H9 (cell line): ENCODE measurements at regions not wholly inside any gene's neighbourhood (a gene's known extent, or its start where the extent isn't known, plus 50 kb on each side); places are given as distances from the start of the nearest gene placed in this dataset.
A peak's percentile ranks its signal among the peaks of the same experiment; 100 is the strongest.

Source experiments
- DNase-seq: peaks from one replicate; pipeline ENCODE4 v3.0.0-alpha.2; 2017
- H2AFZ ChIP-seq: one replicate; pipeline ENCODE4 v1.6.1; 2013; ENCODE audit warnings: mild to moderate bottlenecking, low read length, control low read depth, moderate library complexity
- H2AK5ac ChIP-seq: 2 replicates; pipeline ENCODE4 v1.6.1; 2013; ENCODE audit warnings: low read length, control low read depth, mixed read lengths; ENCODE audit not compliant: insufficient read length
- H2BK120ac ChIP-seq: one replicate; pipeline ENCODE4 v1.6.1; 2013; ENCODE audit warnings: low read depth, mild to moderate bottlenecking, low read length, control low read depth, inconsistent platforms; ENCODE audit not compliant: poor library complexity, severe bottlenecking
- H2BK12ac ChIP-seq: 2 replicates; pipeline ENCODE4 v1.6.1; 2013; ENCODE audit warnings: low read length, control low read depth, mixed read lengths, low read depth; ENCODE audit not compliant: insufficient read length
- H2BK15ac ChIP-seq: 2 replicates; pipeline ENCODE4 v1.6.1; 2013; ENCODE audit warnings: low read depth, low read length, control low read depth
- H2BK20ac ChIP-seq: one replicate; pipeline ENCODE4 v1.6.1; 2013; ENCODE audit warnings: low read depth, mild to moderate bottlenecking, low read length, control low read depth, inconsistent platforms; ENCODE audit not compliant: poor library complexity, severe bottlenecking
- H2BK5ac ChIP-seq: 2 replicates; pipeline ENCODE4 v1.6.1; 2013; ENCODE audit warnings: low read length, control low read depth, mixed read lengths; ENCODE audit not compliant: insufficient read length
- H3K14ac ChIP-seq: 2 replicates; pipeline ENCODE4 v1.6.1; 2013; ENCODE audit warnings: low read length, control low read depth; ENCODE audit not compliant: insufficient read depth
- H3K18ac ChIP-seq: 2 replicates; pipeline ENCODE4 v1.6.1; 2013; ENCODE audit warnings: low read depth, mild to moderate bottlenecking, mixed read lengths, low read length, control low read depth; ENCODE audit not compliant: insufficient read length
- H3K23ac ChIP-seq: 2 replicates; pipeline ENCODE4 v1.6.1; 2013; ENCODE audit warnings: low read length, control low read depth, mixed read lengths, low read depth; ENCODE audit not compliant: insufficient read length
- H3K23me2 ChIP-seq: 2 replicates; pipeline ENCODE4 v1.6.1; 2013; ENCODE audit warnings: low read depth, mild to moderate bottlenecking, mixed read lengths, low read length, control low read depth; ENCODE audit not compliant: insufficient read length, poor library complexity, severe bottlenecking
- H3K27ac ChIP-seq: 2 replicates; pipeline ENCODE4 v1.5.1; 2013; ENCODE audit warnings: low read length, control low read depth, mixed read lengths, low read depth; ENCODE audit not compliant: insufficient read length
- H3K27me3 ChIP-seq: 2 replicates; pipeline ENCODE4 v1.6.1; 2013; ENCODE audit warnings: low read length, control low read depth, inconsistent platforms; ENCODE audit not compliant: insufficient read depth
- H3K4ac ChIP-seq: 2 replicates; pipeline ENCODE4 v1.6.1; 2013; ENCODE audit warnings: low read depth, mild to moderate bottlenecking, control low read depth, inconsistent platforms, low read length, moderate library complexity
- H3K4me1 ChIP-seq: 2 replicates; pipeline ENCODE4 v1.6.1; 2013; ENCODE audit warnings: low read length, control low read depth, inconsistent platforms; ENCODE audit not compliant: insufficient read depth
- H3K4me2 ChIP-seq: 2 replicates; pipeline ENCODE4 v1.6.1; 2013; ENCODE audit warnings: low read length, control low read depth, mixed read lengths; ENCODE audit not compliant: insufficient read length, insufficient read depth
- H3K56ac ChIP-seq: 2 replicates; pipeline ENCODE4 v1.6.1; 2013; ENCODE audit warnings: low read depth, mild to moderate bottlenecking, mixed read lengths, low read length, control low read depth; ENCODE audit not compliant: insufficient read length
- H3K79me1 ChIP-seq: 2 replicates; pipeline ENCODE4 v1.6.1; 2013; ENCODE audit warnings: low read depth, mild to moderate bottlenecking, moderate library complexity, low read length, control low read depth, inconsistent platforms; ENCODE audit not compliant: insufficient read depth, poor library complexity, severe bottlenecking
- H3K79me2 ChIP-seq: 2 replicates; pipeline ENCODE4 v1.6.1; 2013; ENCODE audit warnings: low read length, control low read depth, inconsistent platforms; ENCODE audit not compliant: insufficient read depth
- H3K9ac ChIP-seq: 2 replicates; pipeline ENCODE4 v1.6.1; 2013; ENCODE audit warnings: low read length, control low read depth, mixed read lengths; ENCODE audit not compliant: insufficient read length; ENCODE audit errors: extremely low read depth
- H3K9me3 ChIP-seq: one replicate; pipeline ENCODE4 v1.6.1; 2013; ENCODE audit warnings: low read depth, low read length, inconsistent platforms; ENCODE audit not compliant: control insufficient read depth
- H3T11ph ChIP-seq: one replicate; pipeline ENCODE4 v1.6.1; 2013; ENCODE audit warnings: mild to moderate bottlenecking, low read length, control low read depth, inconsistent platforms
- H4K20me1 ChIP-seq: one replicate; pipeline ENCODE4 v1.6.1; 2013; ENCODE audit not compliant: control insufficient read depth, insufficient read length, insufficient read depth
- H4K5ac ChIP-seq: 2 replicates; pipeline ENCODE4 v1.6.1; 2013; ENCODE audit warnings: low read depth, mild to moderate bottlenecking, mixed read lengths, low read length, control low read depth; ENCODE audit not compliant: insufficient read length
- H4K8ac ChIP-seq: replicated peaks from 2 replicates; pipeline ENCODE4 v1.6.1; 2013; ENCODE audit warnings: low read length, control low read depth, mixed read lengths, low read depth; ENCODE audit not compliant: insufficient read length
- H4K91ac ChIP-seq: 2 replicates; pipeline ENCODE4 v1.6.1; 2013; ENCODE audit warnings: low read depth, mild to moderate bottlenecking, moderate library complexity, mixed read lengths, low read length, control low read depth; ENCODE audit not compliant: insufficient read length
- H3K27ac Mint-ChIP-seq, 3 experiments: 2 replicates in 2 of 3; 3 replicates in 1 of 3; pipeline ENCODE4 v1.8.0; 2020 to 2021; ENCODE audit warnings: mixed read lengths in 3 of 3, mild to moderate bottlenecking in 1 of 3, moderate library complexity in 1 of 3
- H3K27me3 Mint-ChIP-seq: 2 replicates; pipeline ENCODE4 v1.8.0; 2021; ENCODE audit warnings: low read depth, mild to moderate bottlenecking, moderate library complexity, mixed read lengths
- H3K36me3 Mint-ChIP-seq, 3 experiments: 2 replicates in 2 of 3; 3 replicates in 1 of 3; pipeline ENCODE4 v1.8.0; 2020 to 2021; ENCODE audit warnings: low read depth in 3 of 3, mixed read lengths in 3 of 3; ENCODE audit not compliant: insufficient read depth in 1 of 3
- H3K4me1 Mint-ChIP-seq, 2 experiments: 2 replicates each; pipeline ENCODE4 v1.8.0; 2020; ENCODE audit warnings: mixed read lengths in 2 of 2
- H3K4me3 Mint-ChIP-seq, 2 experiments: 2 replicates in 1 of 2; 3 replicates in 1 of 2; pipeline ENCODE4 v1.8.0; 2020 to 2021; ENCODE audit warnings: mild to moderate bottlenecking in 2 of 2, mixed read lengths in 2 of 2, moderate library complexity in 1 of 2
- H3K9me3 Mint-ChIP-seq, 2 experiments: 2 replicates in 1 of 2; 3 replicates in 1 of 2; pipeline ENCODE4 v1.8.0; 2020; ENCODE audit warnings: mild to moderate bottlenecking in 2 of 2, mixed read lengths in 2 of 2, moderate library complexity in 1 of 2
- WGBS: extraction: QIAGEN DNeasy Blood & Tissue Kit; methylation state at CpG from one replicate; pipeline ENCODE4 v1.1.7; 2013; ENCODE audit warnings: missing lambda C conversion rate, low lambda C conversion rate, mixed read lengths; ENCODE audit not compliant: insufficient read length; ENCODE audit errors: extremely low coverage; 5-methylcytosine and 5-hydroxymethylcytosine counted together
- TF ChIP-seq, protein P1 (sequence below): fragments of 200-600 bp; sonication (generic); conservative IDR thresholded peaks from 3 replicates; pipeline ENCODE4 v1.8.0; 2021; ENCODE audit warnings: antibody characterized with exemption, mild to moderate bottlenecking

DNA sequence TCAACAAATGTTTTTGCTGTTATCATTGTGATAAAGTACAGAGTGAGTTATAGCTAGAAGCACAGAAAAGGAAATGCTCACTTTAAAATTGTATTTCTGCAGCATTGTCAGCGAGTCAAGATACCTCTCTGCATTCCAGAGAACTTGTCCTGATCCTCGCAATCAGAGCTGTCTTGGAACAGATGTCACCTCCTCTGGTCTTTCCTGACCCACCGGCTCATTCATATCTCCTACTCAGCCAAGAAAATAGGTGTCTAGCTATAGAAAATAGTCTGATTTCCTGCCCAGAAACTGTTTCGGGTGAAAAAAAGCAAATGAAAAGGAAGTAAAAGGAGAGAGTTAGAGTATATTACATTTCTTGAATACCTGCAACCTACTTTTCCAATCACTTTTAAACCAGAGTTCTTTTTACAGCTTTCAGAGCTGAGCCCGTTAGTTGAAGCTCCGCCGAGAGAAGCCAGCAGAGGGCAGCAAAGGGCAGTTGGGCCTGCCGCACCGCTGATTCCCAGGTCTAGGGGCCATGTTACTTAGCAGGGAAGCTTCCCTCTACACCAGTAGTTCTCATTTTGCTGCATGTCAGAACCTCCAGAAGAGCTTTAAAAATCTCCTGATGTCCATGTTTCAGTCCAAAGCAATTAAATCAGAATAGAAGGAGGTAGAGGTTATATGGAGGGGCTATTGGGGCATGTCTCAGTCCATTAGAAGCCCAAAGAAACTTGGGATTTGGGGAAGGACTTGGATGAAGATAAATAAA, 185.7 kb upstream of the THRB start:
- Histone ChIP-seq H3K27ac (no peak overlapping the region), H4K5ac (no peak overlapping the region)

More for the DNA sequence above, 185.7 kb upstream of the THRB start:
- Histone ChIP-seq H4K91ac (no peak overlapping the region), H4K8ac (no peak overlapping the region), H3K4ac (no peak overlapping the region), H2BK5ac (no peak overlapping the region), H3K9ac (no peak overlapping the region), H3K56ac (no peak overlapping the region), H2BK20ac (no peak overlapping the region), H3K79me2 (no peaks in the 10 kb centered on the region), H2BK12ac (no peak overlapping the region), H3K23ac (no peak overlapping the region), H3K27me3 (no peaks in the 10 kb centered on the region), H3K4me1 (no peaks in the 10 kb centered on the region), H3K14ac (no peak overlapping the region), H3K79me1 (no peaks in the 10 kb centered on the region), H2AK5ac (no peak overlapping the region), H3K9me3 (no peaks in the 10 kb centered on the region), H3K4me2 (no peak overlapping the region), H2AFZ (peak overlapping the region; percentile 32), H2BK15ac (no peak overlapping the region), H3K18ac (no peak overlapping the region), H3T11ph (no peak overlapping the region), H3K23me2 (no peaks in the 10 kb centered on the region), H4K20me1 (no peaks in the 10 kb centered on the region), H2BK120ac (no peak overlapping the region)
- Mint-ChIP-seq H3K27ac (no peak overlapping the region; a peak in 1 of 7 replicates), H3K36me3 (no peaks in the 10 kb centered on the region), H3K27me3 (no peaks in the 10 kb centered on the region), H3K9me3 (no peaks in the 10 kb centered on the region; a peak in 1 of 5 replicates), H3K4me3 (no peak overlapping the region), H3K4me1 (peaks cover 15 to 19% of the 10 kb centered on the region in 2 experiments)
- no CpG with 5 or more reads among the region's 9 CpGs for WGBS
- peak; percentile 76 for DNase-seq
- TF ChIP-seq, protein P1, sequence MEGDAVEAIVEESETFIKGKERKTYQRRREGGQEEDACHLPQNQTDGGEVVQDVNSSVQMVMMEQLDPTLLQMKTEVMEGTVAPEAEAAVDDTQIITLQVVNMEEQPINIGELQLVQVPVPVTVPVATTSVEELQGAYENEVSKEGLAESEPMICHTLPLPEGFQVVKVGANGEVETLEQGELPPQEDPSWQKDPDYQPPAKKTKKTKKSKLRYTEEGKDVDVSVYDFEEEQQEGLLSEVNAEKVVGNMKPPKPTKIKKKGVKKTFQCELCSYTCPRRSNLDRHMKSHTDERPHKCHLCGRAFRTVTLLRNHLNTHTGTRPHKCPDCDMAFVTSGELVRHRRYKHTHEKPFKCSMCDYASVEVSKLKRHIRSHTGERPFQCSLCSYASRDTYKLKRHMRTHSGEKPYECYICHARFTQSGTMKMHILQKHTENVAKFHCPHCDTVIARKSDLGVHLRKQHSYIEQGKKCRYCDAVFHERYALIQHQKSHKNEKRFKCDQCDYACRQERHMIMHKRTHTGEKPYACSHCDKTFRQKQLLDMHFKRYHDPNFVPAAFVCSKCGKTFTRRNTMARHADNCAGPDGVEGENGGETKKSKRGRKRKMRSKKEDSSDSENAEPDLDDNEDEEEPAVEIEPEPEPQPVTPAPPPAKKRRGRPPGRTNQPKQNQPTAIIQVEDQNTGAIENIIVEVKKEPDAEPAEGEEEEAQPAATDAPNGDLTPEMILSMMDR, result peak; percentile 94
